Ammon's horn (tissue), 1 donor: ENCODE measurements at regions not wholly inside any gene's neighbourhood (a gene's known extent, or its start where the extent isn't known, plus 50 kb on each side); places are given as distances from the start of the nearest gene placed in this dataset.

ENCODE experiments used
- DNase-seq: peaks from one replicate; pipeline ENCODE4 v3.0.0-alpha.2; 2016; ENCODE audit warnings: low spot score

GRCh38 chr4:155514628-155515027 is 137.9 kb upstream of the MAP9 start:
- DNase-seq = no peak

- no peak for DNase-seq
Observed at GRCh38 chr4:155512817-155513216, 136.1 kb upstream of the MAP9 start.

- DNase-seq = no peak
Observed at GRCh38 chr4:155512046-155512445, 135.3 kb upstream of the MAP9 start.

GRCh38 chr4:155510771-155511170 is 134.0 kb upstream of the MAP9 start:
- DNase-seq = no peak

GRCh38 chr4:155509555-155509954 is 132.8 kb upstream of the MAP9 start:
- no peak for DNase-seq

- no peak for DNase-seq
Observed at GRCh38 chr4:155506745-155507144, 130.0 kb upstream of the MAP9 start.

- no peak for DNase-seq
Observed at GRCh38 chr4:155505321-155505720, 128.6 kb upstream of the MAP9 start.

- no peak for DNase-seq
Observed at GRCh38 chr4:155497306-155497705, 120.5 kb upstream of the MAP9 start.

- DNase-seq = no peak
Observed at GRCh38 chr4:155496294-155496626, 119.5 kb upstream of the MAP9 start.

- no peak for DNase-seq
Observed at GRCh38 chr4:155495572-155496293, 119.0 kb upstream of the MAP9 start.

- DNase-seq = no peak
Observed at GRCh38 chr4:155494037-155494718, 117.4 kb upstream of the MAP9 start.

- DNase-seq = no peak
Observed at GRCh38 chr4:155491336-155492120, 114.8 kb upstream of the MAP9 start.

- no peak for DNase-seq
Observed at GRCh38 chr4:155489271-155489670, 112.5 kb upstream of the MAP9 start.

GRCh38 chr4:155488691-155489090 is 111.9 kb upstream of the MAP9 start:
- DNase-seq = no peak

- no peak for DNase-seq
Observed at GRCh38 chr4:155487210-155487609, 110.4 kb upstream of the MAP9 start.

GRCh38 chr4:155481150-155481549 is 104.4 kb upstream of the MAP9 start:
- DNase-seq = no peak

- DNase-seq = no peak
Observed at GRCh38 chr4:155479835-155480234, 103.1 kb upstream of the MAP9 start.

- DNase-seq = no peak
Observed at GRCh38 chr4:155478336-155478835, 101.6 kb upstream of the MAP9 start.

- DNase-seq = no peak
Observed at GRCh38 chr4:155474758-155475157, 98.0 kb upstream of the MAP9 start.

GRCh38 chr4:155473420-155474095 is 96.8 kb upstream of the MAP9 start:
- no peak for DNase-seq

GRCh38 chr4:155468282-155468681 is 91.5 kb upstream of the MAP9 start:
- DNase-seq = no peak

GRCh38 chr4:155450676-155451075 is 73.9 kb upstream of the MAP9 start:
- no peak for DNase-seq
